ENCODE measurements at regions not wholly inside any gene's neighbourhood (a gene's known extent, or its start where the extent isn't known, plus 50 kb on each side); places are given as distances from the start of the nearest gene placed in this dataset.

DNA sequence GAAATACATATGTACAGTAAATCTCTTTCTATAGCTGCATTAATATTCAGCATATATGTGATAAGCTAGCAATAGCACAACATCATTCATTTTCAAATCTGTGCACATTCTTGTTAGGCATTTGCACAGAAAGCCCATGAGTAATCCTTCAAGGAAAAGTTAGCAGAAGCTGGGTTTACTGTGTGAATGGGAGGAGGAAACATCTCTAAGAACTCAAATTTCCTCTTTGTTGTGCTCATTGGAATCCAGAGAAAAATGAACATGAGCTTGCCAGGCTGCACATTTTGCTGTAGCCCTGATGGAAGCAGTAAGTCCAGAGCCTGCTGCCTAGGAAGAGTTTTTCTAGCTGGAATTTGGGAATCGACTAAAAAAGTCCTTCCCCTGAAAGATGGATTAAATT lies 214.2 kb upstream of the FOXD3 start:
- intact Hi-C loops (cut with micrococcal nuclease): no loop called here
- Histone ChIP-seq H3K36me3 (ENCODE audit: control insufficient read depth in 1 of 2, insufficient read depth in 2 of 2, low read length in 2 of 2) (no peaks in the 10 kb centered on the region), H3K4me3 (replicated peaks in 1 of 2; ENCODE audit: low read depth in 1 of 2, low read length in 2 of 2) (no peak overlapping the region), H3K9me3 (ENCODE audit: control insufficient read depth in 1 of 2, insufficient read depth in 1 of 2, low read depth in 1 of 2, low read length in 2 of 2) (no peaks in the 10 kb centered on the region), H4K20me1 (ENCODE audit: insufficient read depth) (no peaks in the 10 kb centered on the region; the same call in 1 of the 2 replicates), H3K9ac (ENCODE audit: low read length) (no peak overlapping the region), H3K4me1 (ENCODE audit: control insufficient read depth in 1 of 2, insufficient read depth in 2 of 2, low read length in 2 of 2) (no peaks in the 10 kb centered on the region), H3K9me2 (ENCODE audit: insufficient read depth) (no peaks in the 10 kb centered on the region), H3K27ac (ENCODE audit: low read depth, low read length) (no peak overlapping the region), H3K27me3 (ENCODE audit: insufficient read depth, low read length) (peaks cover 90% of the 10 kb centered on the region), H2AFZ (ENCODE audit: low read depth, low read length, poor library complexity, severe bottlenecking) (no peak overlapping the region), H3K4me2 (ENCODE audit: low read length) (no peak overlapping the region), H3K79me2 (ENCODE audit: insufficient read depth, low read length) (no peaks in the 10 kb centered on the region)
- no peak for ATAC-seq
- POLR2A ChIA-PET: no interaction called here
- no TSS peak for BruUV-seq (replicated peaks)
- RAD21 ChIA-PET (ENCODE audit: low non-redundant PET in 1 of 2, low total read pairs in 2 of 2, uncharacterized antibody in 2 of 2, unreplicated experiment in 2 of 2): no interaction called here
- TF ChIP-seq SP1 (IDR thresholded peaks at IDR 0.05; ENCODE audit: low read depth): no peak
- CTCF ChIA-PET: no interaction called here
- no peak for DNase-seq (ENCODE audit: low read depth, low spot score)

DNA sequence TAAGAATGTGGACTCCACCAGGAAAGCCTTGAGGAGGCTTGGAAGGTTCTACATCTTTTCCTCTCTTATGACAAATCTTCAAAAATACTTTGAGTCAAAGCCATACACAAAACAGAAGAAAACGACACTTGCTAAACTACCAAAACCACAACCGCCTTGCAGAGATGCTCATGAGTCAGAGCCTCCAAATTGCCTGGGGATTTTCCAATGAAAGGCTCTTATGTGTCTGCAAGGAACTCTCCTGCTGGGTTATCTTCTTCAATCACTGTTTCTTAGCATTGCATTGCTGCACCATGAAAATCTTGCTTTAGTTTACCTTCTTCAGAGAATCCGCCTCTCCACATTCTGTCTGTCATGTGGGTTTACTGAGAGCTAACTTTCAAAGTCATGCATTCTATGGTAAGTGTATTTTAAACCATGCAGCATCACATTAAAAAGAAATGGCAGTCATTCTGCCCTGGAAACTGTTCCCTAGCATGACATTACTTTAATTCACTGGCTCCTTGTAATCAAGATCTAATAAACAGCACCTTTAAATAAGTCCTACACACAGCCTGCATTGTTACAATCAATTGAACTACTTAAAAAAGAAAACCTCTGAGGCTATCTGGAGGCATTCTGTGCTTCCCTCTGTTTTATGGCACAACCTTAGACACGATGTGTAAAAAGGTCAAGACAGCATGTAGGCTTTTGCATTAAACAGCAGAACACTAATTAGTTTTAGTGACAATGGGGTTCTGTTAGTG lies 210.0 kb upstream of the FOXD3 start:
- Histone ChIP-seq H3K4me1 (ENCODE audit: control insufficient read depth in 1 of 2, insufficient read depth in 2 of 2, low read length in 2 of 2) (no peaks in the 10 kb centered on the region), H3K27me3 (ENCODE audit: insufficient read depth, low read length) (peaks cover 88% of the 10 kb centered on the region), H3K4me2 (ENCODE audit: low read length) (no peak overlapping the region), H3K9me3 (ENCODE audit: control insufficient read depth in 1 of 2, insufficient read depth in 1 of 2, low read depth in 1 of 2, low read length in 2 of 2) (no peaks in the 10 kb centered on the region), H3K79me2 (ENCODE audit: insufficient read depth, low read length) (no peaks in the 10 kb centered on the region), H3K9me2 (ENCODE audit: insufficient read depth) (no peaks in the 10 kb centered on the region), H3K36me3 (ENCODE audit: control insufficient read depth in 1 of 2, insufficient read depth in 2 of 2, low read length in 2 of 2) (no peaks in the 10 kb centered on the region), H2AFZ (ENCODE audit: low read depth, low read length, poor library complexity, severe bottlenecking) (no peak overlapping the region), H3K9ac (ENCODE audit: low read length) (no peak overlapping the region), H3K27ac (ENCODE audit: low read depth, low read length) (no peak overlapping the region), H3K4me3 (replicated peaks in 1 of 2; ENCODE audit: low read depth in 1 of 2, low read length in 2 of 2) (no peak overlapping the region), H4K20me1 (ENCODE audit: insufficient read depth) (no peaks in the 10 kb centered on the region; the same call in 1 of the 2 replicates)
- ChIA-PET CTCF (no interaction called here), RAD21 (ENCODE audit: low non-redundant PET in 1 of 2, low total read pairs in 2 of 2, uncharacterized antibody in 2 of 2, unreplicated experiment in 2 of 2) (no interaction called here), POLR2A (no interaction called here)
- DNase-seq (ENCODE audit: low read depth, low spot score) (no peak), ATAC-seq (no peak)
- intact Hi-C loops (cut with micrococcal nuclease): no loop called here
- BruUV-seq (replicated peaks): no TSS peak
- no peak for TF ChIP-seq CEBPB (IDR thresholded peaks at IDR 0.05; ENCODE audit: low read depth)
- TF ChIP-seq RAD21 (IDR thresholded peaks at IDR 0.05; ENCODE audit: low read depth): no peak
- TF ChIP-seq ZBTB33 (IDR thresholded peaks at IDR 0.05; ENCODE audit: extremely low read depth, insufficient replicate concordance, low read length): no peak
- no peak for TF ChIP-seq YY1 (IDR thresholded peaks at IDR 0.05; ENCODE audit: extremely low read depth, insufficient replicate concordance, low read depth, low read length)
- TF ChIP-seq SP1 (IDR thresholded peaks at IDR 0.05; ENCODE audit: low read depth): no peak
- TF ChIP-seq MAX (IDR thresholded peaks at IDR 0.05): no peak
- TF ChIP-seq CTCF (IDR thresholded peaks at IDR 0.05 in 2 of 3, conservative IDR thresholded peaks at IDR 0.05 in 1 of 3; ENCODE audit: borderline replicate concordance in 1 of 3, insufficient read depth in 1 of 3, low read depth in 2 of 3, low read length in 2 of 3): no peak
- TF ChIP-seq, protein P1, sequence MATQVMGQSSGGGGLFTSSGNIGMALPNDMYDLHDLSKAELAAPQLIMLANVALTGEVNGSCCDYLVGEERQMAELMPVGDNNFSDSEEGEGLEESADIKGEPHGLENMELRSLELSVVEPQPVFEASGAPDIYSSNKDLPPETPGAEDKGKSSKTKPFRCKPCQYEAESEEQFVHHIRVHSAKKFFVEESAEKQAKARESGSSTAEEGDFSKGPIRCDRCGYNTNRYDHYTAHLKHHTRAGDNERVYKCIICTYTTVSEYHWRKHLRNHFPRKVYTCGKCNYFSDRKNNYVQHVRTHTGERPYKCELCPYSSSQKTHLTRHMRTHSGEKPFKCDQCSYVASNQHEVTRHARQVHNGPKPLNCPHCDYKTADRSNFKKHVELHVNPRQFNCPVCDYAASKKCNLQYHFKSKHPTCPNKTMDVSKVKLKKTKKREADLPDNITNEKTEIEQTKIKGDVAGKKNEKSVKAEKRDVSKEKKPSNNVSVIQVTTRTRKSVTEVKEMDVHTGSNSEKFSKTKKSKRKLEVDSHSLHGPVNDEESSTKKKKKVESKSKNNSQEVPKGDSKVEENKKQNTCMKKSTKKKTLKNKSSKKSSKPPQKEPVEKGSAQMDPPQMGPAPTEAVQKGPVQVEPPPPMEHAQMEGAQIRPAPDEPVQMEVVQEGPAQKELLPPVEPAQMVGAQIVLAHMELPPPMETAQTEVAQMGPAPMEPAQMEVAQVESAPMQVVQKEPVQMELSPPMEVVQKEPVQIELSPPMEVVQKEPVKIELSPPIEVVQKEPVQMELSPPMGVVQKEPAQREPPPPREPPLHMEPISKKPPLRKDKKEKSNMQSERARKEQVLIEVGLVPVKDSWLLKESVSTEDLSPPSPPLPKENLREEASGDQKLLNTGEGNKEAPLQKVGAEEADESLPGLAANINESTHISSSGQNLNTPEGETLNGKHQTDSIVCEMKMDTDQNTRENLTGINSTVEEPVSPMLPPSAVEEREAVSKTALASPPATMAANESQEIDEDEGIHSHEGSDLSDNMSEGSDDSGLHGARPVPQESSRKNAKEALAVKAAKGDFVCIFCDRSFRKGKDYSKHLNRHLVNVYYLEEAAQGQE (IDR thresholded peaks at IDR 0.05; ENCODE audit: low read depth): no peak
- TF ChIP-seq TCF7L2 (IDR thresholded peaks at IDR 0.05; ENCODE audit: borderline replicate concordance, extremely low read depth, insufficient read depth, insufficient read length): no peak
- TF ChIP-seq SRF (IDR thresholded peaks at IDR 0.05; ENCODE audit: low read depth): no peak
